Keratinocyte (primary cell): ENCODE measurements at regions not wholly inside any gene's neighbourhood (a gene's known extent, or its start where the extent isn't known, plus 50 kb on each side); places are given as distances from the start of the nearest gene placed in this dataset.

ENCODE experiments used
- DNase-seq: peaks from one replicate; pipeline ENCODE4 v3.0.0-alpha.2; 2011; ENCODE audit warnings: low read depth, missing footprints, low spot score
- FAIRE-seq: peaks from 2 replicates; lab custom pipeline; 2011; peaks lifted over from hg19 to GRCh38; lab: Jason Lieb, UNC
- H2AFZ ChIP-seq: 2 replicates; pipeline ENCODE4 v1.6.0; 2012; ENCODE audit warnings: low read length, control low read depth, inconsistent platforms; ENCODE audit not compliant: control insufficient read depth
- H3K27ac ChIP-seq: 2 replicates; pipeline ENCODE4 v1.5.1; 2011; ENCODE audit warnings: low read length; ENCODE audit not compliant: control insufficient read depth, insufficient read depth
- H3K27me3 ChIP-seq: 3 replicates; pipeline ENCODE4 v1.6.0; 2011; ENCODE audit warnings: low read length; ENCODE audit not compliant: control insufficient read depth, insufficient read depth; ENCODE audit errors: extremely low read depth
- H3K36me3 ChIP-seq, 2 experiments: 2 replicates in 1 of 2; 3 replicates in 1 of 2; pipeline ENCODE4 v1.5.1; 2011; ENCODE audit warnings: low read length in 2 of 2, mild to moderate bottlenecking in 1 of 2; ENCODE audit not compliant: control insufficient read depth in 2 of 2, insufficient read depth in 2 of 2; ENCODE audit errors: extremely low read depth in 1 of 2
- H3K4me1 ChIP-seq: 3 replicates; pipeline ENCODE4 v1.5.1; 2011; ENCODE audit warnings: low read length; ENCODE audit not compliant: control insufficient read depth, insufficient read depth; ENCODE audit errors: extremely low read depth
- H3K4me2 ChIP-seq: 3 replicates; pipeline ENCODE4 v1.6.0; 2011; ENCODE audit warnings: low read depth, low read length; ENCODE audit not compliant: control insufficient read depth, insufficient read depth; ENCODE audit errors: extremely low read depth
- H3K4me3 ChIP-seq, 3 experiments: fragments of 200-600 bp in 1 of 3; sonication (generic) in 1 of 3; 2 replicates in 2 of 3; 3 replicates in 1 of 3; pipeline ENCODE4 v1.5.1; 2011 to 2016; ENCODE audit warnings: low read length in 3 of 3, mild to moderate bottlenecking in 3 of 3, control low read depth in 2 of 3, inconsistent platforms in 1 of 3, low read depth in 1 of 3, mixed read lengths in 1 of 3, mixed run types in 1 of 3, moderate library complexity in 1 of 3; ENCODE audit not compliant: control insufficient read depth in 2 of 3, insufficient read depth in 2 of 3; ENCODE audit errors: extremely low read depth in 1 of 3
- H3K79me2 ChIP-seq: 2 replicates; pipeline ENCODE4 v1.6.0; 2012; ENCODE audit warnings: low read length; ENCODE audit not compliant: control insufficient read depth, insufficient read depth
- H3K9ac ChIP-seq: 3 replicates; pipeline ENCODE4 v1.6.0; 2011; ENCODE audit warnings: low read length; ENCODE audit not compliant: control insufficient read depth, insufficient read depth; ENCODE audit errors: extremely low read depth
- H3K9me1 ChIP-seq: 3 replicates; pipeline ENCODE4 v1.6.0; 2011; ENCODE audit warnings: low read length; ENCODE audit not compliant: control insufficient read depth, insufficient read depth; ENCODE audit errors: extremely low read depth
- H3K9me3 ChIP-seq: 2 replicates; pipeline ENCODE4 v1.5.1; 2012; ENCODE audit warnings: low read depth, low read length; ENCODE audit not compliant: control insufficient read depth
- H4K20me1 ChIP-seq: 3 replicates; pipeline ENCODE4 v1.6.0; 2011; ENCODE audit warnings: low read length; ENCODE audit not compliant: control insufficient read depth, insufficient read depth; ENCODE audit errors: extremely low read depth
- EZH2 ChIP-seq: IDR thresholded peaks from one replicate; pipeline ENCODE4 v1.6.1; 2012; ENCODE audit warnings: inconsistent platforms, mild to moderate bottlenecking, low read length, moderate library complexity
- dilution Hi-C: fragments of 300-500 bp; cut with MboI; formaldehyde crosslinking; loops from one replicate; pipeline ENCODE4 v1.7.0; 2020; ENCODE audit warnings: low sequenced_read_pairs; ENCODE audit not compliant: extremely low pct_ligation_motif_present
- TF ChIP-seq, protein P1 (sequence below), 3 experiments: IDR thresholded peaks in 1 of 3; conservative IDR thresholded peaks in 1 of 3; optimal IDR thresholded peaks in 1 of 3; 2 replicates in 2 of 3; 3 replicates in 1 of 3; pipeline versions ENCODE3 to v1.5.1; 2011; ENCODE audit warnings: low read length in 3 of 3, mild to moderate bottlenecking in 3 of 3, moderate library complexity in 2 of 3, control low read depth in 1 of 3, inconsistent platforms in 1 of 3; ENCODE audit not compliant: insufficient read depth in 2 of 3; ENCODE audit errors: extremely low read depth in 1 of 3

DNA sequence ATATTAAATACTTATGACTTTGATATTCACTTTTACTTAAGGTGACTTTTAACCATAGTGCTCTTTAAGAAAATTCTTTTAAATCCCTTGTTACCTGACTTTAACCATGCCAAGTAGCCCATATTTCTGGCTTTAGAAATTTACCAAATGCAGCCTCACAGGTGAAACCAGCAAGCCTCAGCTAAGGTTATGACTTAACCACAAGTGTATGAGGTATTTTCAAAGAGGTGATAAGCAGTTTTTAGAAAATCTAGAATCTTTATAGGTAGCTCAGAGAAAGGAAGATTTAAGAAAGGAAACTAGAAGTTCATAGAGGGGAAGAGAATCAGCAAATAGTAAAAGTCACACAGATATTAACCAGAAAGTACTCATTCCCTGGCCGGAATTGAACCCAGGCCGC, 661.9 kb upstream of the GJE1 start:
- Histone ChIP-seq H3K4me1 (no peaks in the 10 kb centered on the region), H3K27me3 (no peaks in the 10 kb centered on the region), H3K27ac (no peak overlapping the region), H3K4me3 (no peak overlapping the region), H4K20me1 (no peaks in the 10 kb centered on the region), H3K9me1 (no peaks in the 10 kb centered on the region), H3K9ac (no peak overlapping the region), H3K79me2 (no peaks in the 10 kb centered on the region), H3K9me3 (no peaks in the 10 kb centered on the region), H3K4me2 (no peak overlapping the region), H3K36me3 (no peaks in the 10 kb centered on the region), H2AFZ (no peak overlapping the region)
- no peak for FAIRE-seq
- no peak for TF ChIP-seq EZH2
- TF ChIP-seq, protein P1, sequence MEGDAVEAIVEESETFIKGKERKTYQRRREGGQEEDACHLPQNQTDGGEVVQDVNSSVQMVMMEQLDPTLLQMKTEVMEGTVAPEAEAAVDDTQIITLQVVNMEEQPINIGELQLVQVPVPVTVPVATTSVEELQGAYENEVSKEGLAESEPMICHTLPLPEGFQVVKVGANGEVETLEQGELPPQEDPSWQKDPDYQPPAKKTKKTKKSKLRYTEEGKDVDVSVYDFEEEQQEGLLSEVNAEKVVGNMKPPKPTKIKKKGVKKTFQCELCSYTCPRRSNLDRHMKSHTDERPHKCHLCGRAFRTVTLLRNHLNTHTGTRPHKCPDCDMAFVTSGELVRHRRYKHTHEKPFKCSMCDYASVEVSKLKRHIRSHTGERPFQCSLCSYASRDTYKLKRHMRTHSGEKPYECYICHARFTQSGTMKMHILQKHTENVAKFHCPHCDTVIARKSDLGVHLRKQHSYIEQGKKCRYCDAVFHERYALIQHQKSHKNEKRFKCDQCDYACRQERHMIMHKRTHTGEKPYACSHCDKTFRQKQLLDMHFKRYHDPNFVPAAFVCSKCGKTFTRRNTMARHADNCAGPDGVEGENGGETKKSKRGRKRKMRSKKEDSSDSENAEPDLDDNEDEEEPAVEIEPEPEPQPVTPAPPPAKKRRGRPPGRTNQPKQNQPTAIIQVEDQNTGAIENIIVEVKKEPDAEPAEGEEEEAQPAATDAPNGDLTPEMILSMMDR (optimal IDR thresholded peaks at IDR 0.05 in 1 of 3, IDR thresholded peaks at IDR 0.05 in 1 of 3, conservative IDR thresholded peaks at IDR 0.05 in 1 of 3; ENCODE audit: extremely low read depth in 1 of 3, insufficient read depth in 2 of 3, low read length in 3 of 3): no peak
- dilution Hi-C loops: no loop called here
- DNase-seq: no peak

DNA sequence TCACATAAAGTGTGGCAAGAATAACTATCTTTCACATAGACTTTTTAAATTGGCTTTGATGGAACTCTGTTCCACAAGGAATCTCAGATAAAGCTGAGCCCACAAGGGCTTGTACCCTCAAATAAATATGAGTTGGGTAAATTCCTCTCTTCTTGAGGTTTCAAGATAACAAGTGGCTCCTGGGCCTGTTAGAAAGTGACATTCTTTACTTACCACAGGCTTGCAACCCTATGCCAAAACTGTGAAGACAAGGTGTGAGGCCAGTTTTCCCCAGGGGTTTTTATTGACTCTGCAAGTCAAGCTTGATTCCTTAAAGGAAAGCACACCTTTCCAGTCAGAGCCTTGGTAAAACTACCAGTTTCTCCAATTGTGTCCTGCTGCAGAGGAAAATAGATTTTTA, 664.8 kb upstream of the GJE1 start:
- DNase-seq (no peak), FAIRE-seq (no peak)
- Histone ChIP-seq H3K27ac (no peak overlapping the region), H3K4me3 (no peak overlapping the region), H3K79me2 (no peaks in the 10 kb centered on the region), H4K20me1 (no peaks in the 10 kb centered on the region), H3K9ac (no peak overlapping the region), H3K4me2 (no peak overlapping the region), H3K36me3 (no peaks in the 10 kb centered on the region), H3K9me1 (no peaks in the 10 kb centered on the region), H3K9me3 (no peaks in the 10 kb centered on the region), H3K27me3 (no peaks in the 10 kb centered on the region), H2AFZ (no peak overlapping the region), H3K4me1 (no peaks in the 10 kb centered on the region)
- no peak for TF ChIP-seq EZH2
- TF ChIP-seq, protein P1 (optimal IDR thresholded peaks at IDR 0.05 in 1 of 3, IDR thresholded peaks at IDR 0.05 in 1 of 3, conservative IDR thresholded peaks at IDR 0.05 in 1 of 3; ENCODE audit: extremely low read depth in 1 of 3, insufficient read depth in 2 of 3, low read length in 3 of 3): no peak
- dilution Hi-C loops: no loop called here
